ENCODE measurements at regions not wholly inside any gene's neighbourhood (a gene's known extent, or its start where the extent isn't known, plus 50 kb on each side); places are given as distances from the start of the nearest gene placed in this dataset.

- DNase-seq: no peak
Measured at GRCh38 chr6:154561750-154562149, 51.3 kb upstream of the CNKSR3 start.

GRCh38 chr6:154565331-154565730, 54.8 kb upstream of the CNKSR3 start:
- DNase-seq: no peak

- no peak for DNase-seq
Measured at GRCh38 chr6:154566866-154567265, 56.4 kb upstream of the CNKSR3 start.

GRCh38 chr6:154567695-154568220, 57.3 kb upstream of the CNKSR3 start:
- DNase-seq: no peak

DNA sequence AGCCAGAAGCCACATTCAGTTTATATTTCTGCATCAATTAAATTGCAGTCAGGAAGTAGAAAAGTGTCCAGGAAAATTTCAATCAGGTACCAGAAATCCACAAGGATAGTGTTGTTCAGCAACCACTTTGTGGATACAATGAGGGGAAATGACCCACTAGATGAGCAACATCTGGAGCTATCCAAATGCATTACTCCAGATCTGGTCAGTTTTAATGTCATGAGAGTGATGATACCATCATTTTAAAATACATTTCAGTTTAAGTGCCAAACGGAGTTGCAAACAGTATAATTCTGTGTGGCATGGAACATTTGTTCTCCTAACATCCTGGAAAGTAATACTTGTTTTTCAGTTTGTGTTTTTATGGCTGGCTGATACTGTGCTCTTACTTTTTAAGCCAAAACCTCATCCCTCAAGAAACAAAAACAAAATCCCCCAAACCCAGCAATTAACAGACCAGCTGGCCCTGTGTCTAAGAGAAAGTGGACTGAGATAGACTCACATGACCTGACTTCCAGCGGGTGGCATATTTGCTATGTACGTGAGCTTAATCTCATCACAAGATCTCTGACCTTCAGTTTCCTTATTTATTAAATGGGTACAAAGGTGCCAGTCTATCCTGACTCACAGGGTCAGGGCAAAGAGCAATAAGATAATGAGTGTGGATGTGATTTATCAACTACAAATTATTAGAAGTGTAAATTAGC, 58.8 kb upstream of the CNKSR3 start:
- no peak for DNase-seq

DNA sequence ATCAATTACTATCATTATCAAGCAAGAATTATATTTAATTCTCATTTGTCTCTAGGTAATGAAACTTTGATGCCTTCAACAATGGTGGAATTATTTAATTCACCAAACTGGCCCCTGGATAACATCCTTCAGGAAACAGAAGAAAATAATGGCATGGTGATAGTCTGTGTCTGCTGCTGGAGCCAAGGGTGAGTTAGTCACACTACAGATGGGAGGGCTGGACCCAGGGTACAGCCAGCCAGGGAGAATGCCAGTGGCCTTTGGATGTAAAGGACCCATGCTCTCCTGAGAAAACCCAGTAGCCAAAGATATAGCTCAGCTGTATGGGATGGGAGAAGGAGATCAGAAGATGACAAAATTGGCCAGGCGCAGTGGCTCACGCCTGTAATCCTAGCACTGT, 60.0 kb upstream of the CNKSR3 start:
- no peak for DNase-seq

GRCh38 chr6:154572556-154572955, 62.1 kb upstream of the CNKSR3 start:
- no peak for DNase-seq

DNA sequence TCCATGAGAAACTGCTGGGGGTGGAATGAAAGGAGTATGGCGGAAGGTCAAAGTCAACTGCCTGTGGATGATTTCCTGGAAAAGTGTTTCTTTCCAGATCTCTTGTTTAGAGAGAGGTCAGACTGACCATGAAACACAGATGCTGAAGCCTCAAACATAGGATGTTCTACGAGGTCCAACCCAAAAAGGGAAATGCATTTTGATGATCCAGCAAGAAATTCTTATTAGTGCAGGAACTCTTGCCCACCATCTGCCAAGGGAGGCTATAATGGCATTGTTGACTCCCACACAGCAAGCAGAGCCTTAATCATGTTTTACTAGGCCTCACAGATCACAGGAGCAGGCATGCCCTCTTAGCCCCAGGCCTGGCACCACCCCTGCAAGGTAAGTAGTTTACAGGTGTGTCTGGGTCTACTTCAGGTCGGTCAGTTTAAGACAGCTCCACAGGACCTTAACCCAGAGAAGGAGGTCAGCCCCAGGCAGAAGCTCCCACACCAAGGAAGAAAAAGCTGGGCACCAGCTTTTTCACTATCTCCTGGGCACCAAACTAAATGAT, 67.6 kb upstream of the CNKSR3 start:
- no peak for DNase-seq

- DNase-seq: no peak
Measured at GRCh38 chr6:154579046-154579445, 68.6 kb upstream of the CNKSR3 start.

- no peak for DNase-seq
Measured at GRCh38 chr6:154579485-154579884, 69.0 kb upstream of the CNKSR3 start.

DNA sequence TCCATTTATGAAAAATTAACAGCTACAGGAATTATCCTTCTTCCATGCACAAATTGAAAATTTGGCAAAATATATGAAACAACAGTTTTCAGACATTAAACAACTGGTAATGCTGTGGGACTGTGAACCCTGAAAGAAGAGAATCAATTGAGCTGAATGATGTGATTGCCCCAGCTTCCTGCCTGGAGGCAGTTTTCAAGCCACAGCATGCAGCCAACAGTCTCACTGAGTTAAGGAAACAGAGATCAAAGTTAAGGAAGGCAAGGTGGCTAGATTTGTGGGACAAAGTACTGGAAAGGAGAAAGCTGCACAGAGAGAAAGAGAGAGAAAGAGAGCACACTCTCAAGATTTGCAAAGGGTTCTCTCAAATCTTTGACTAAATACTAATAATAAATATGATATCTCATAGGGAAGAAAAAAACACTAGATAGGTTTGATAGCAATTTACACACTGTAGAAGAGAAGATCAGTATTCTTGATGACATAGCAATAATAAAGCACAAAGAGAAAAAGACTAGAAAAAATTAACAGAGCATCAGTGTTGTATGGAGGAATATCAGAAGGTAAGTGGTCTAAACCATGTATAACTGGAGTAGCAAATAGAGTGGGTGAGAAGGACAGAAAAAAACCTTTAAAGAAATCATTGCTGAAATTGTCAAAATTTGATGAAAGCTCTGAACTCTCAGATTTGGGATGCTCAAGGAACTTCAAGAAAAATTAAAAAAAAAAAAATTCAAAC, 70.1 kb upstream of the CNKSR3 start:
- DNase-seq: no peak

DNA sequence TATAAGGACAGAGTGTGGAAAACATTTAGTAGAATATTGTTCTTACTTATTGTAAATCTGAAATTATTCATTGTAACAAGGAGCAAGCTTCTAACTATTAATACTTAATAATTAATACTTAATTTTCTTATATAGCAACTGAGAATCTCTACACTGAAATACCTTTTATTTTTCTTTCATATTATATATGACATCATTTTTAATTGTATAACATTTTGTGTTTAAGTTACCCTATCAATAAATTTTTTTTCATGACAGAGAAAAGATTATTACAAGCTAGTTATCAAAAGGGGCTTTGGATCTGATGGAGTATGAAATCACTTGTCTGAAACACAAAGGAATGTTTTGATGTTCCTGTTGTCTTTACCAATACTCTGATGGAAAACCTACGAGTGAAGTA, 72.2 kb upstream of the CNKSR3 start:
- no peak for DNase-seq

DNA sequence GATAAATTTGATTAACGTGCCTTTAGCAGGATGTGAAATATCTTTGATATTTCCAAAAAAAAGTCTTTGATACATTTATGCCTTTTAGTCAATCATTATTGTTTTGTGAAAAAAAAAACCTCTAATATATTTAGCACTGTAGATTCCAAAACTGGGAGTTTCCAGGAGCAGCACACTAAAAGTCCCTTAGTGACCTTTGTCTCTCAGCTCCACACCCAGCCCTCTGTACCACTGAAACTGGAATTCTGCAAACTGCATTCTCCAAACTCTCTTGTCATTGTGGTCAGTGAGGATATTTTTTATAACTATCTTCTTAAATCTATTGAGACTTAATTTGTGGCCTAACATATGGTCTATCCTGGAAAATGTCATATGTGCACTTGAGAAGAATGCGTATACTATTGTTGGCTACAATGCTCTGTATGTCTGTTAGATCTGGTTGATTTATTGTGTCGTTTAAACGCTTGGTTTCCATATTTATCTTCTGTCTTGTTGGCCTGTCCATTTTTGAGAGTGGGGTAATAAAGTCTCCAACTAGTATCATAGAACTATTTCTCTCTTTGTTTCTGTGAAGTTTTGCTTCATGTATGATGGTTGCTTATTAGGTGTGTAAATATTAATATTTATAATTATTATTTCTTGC, 73.2 kb upstream of the CNKSR3 start:
- DNase-seq: no peak

GRCh38 chr6:154590756-154591155, 80.3 kb upstream of the CNKSR3 start:
- peak; percentile 82 for DNase-seq

- no peak for DNase-seq
Measured at GRCh38 chr6:154591234-154591633, 80.7 kb upstream of the CNKSR3 start.

DNA sequence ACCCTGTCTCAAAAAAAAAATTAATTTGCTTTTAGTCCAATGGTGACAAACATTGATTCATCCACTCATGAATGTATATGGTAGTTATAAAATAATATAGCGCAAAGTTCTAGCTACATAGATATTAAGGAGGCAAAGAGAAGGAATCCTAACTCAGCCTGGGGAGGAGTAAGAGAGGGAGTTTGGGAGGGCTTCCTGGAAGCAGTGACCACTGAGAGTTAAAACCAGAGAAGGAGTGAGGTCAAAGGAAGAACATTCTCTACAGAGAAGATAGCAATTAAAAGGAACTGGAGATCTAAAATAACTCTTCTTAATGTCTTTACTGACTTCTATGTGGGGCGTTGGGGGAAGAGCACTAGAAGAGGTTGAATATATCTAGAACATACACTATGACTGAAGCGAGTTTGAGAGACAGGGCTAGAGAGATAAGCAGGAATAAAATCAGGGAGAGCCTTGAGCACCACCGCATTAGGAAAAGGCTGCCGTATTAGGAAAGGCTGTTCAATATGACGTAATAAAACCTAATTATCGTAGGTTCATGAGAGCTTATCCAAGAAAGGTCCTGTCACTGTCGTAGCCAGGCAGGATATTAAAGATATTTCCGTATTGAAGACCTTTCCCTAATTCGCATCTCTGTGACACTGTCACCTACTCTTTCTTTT, 81.8 kb upstream of the CNKSR3 start:
- DNase-seq: no peak

- peak; percentile 68 for DNase-seq
Measured at GRCh38 chr6:154593122-154593521, 82.6 kb upstream of the CNKSR3 start.

- no peak for DNase-seq
Measured at GRCh38 chr6:154594496-154595198, 84.2 kb upstream of the CNKSR3 start.

DNA sequence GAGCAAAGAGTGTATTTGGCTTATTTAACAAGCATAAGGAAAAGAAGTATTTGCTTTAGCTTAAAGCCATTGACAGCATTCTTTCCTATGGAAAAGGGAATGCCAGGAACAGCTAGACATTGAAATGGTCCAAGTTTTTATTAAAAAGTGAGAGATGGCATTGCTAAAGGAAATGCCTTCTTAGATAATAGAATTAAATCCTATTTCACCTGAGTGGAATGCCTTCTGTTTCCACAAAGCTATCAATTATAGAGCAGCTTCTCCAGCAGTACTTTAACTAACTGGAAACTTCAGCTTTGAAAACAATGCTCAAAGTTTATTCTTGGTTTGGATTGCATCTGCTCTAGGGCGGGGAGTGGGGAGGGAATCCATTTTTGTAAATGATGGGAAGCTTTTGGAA, 85.1 kb upstream of the CNKSR3 start:
- no peak for DNase-seq

GRCh38 chr6:154596009-154596408, 85.5 kb upstream of the CNKSR3 start:
- DNase-seq: no peak

GRCh38 chr6:154596701-154597100, 86.2 kb upstream of the CNKSR3 start:
- DNase-seq: no peak

- no peak for DNase-seq
Measured at GRCh38 chr6:154598399-154598798, 87.9 kb upstream of the CNKSR3 start.

All from NCI-H187 treated with DMSO at 0.1 percent for 48 hours (cell line).